Dermis microvascular lymphatic vessel endothelial cell (primary cell): ENCODE measurements at regions not wholly inside any gene's neighbourhood (a gene's known extent, or its start where the extent isn't known, plus 50 kb on each side); places are given as distances from the start of the nearest gene placed in this dataset.

Source experiments
- DNase-seq, 2 donors: peaks; one replicate each; pipeline versions ENCODE4 v3.0.0 to v3.0.0-alpha.2; 2010; ENCODE audit warnings: low read depth in 2 of 2

DNA sequence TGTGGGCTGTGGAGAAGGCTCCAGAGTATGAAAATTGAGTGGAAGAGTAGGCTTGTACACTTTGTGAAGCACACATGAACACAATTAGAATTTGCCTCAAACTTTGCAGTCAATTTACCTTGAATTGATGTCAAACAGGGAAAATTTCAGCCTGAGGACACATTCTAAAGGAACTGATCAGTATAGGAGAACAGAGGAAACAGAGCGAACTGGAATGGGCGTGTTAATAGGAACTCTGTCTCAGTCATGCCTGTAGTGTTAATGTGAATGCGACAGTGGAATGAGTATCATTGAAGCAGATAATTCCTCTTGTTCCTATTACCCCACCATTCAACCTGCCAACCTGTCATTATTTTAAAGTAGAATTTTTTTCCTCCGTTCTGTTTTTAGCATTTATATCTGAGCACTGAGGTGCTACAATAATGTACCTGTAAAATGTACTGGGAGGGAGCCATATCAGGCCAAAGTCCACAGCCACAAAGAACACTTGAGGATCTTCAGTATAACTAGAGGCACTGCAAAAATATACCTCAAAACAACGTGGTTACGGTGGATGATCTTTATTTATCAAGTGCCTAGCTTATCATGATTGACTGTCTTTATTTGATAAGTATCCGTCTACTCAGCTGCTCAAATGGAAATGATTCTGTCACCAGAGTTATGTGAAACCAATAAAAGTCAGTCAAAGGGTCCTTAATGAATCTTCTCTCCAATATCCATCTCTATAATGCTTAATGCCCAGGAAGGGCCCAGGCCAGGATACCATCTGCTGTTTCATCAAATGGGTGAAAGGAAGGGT lies 125.3 kb upstream of the STMND1 start:
- DNase-seq: no peak

DNA sequence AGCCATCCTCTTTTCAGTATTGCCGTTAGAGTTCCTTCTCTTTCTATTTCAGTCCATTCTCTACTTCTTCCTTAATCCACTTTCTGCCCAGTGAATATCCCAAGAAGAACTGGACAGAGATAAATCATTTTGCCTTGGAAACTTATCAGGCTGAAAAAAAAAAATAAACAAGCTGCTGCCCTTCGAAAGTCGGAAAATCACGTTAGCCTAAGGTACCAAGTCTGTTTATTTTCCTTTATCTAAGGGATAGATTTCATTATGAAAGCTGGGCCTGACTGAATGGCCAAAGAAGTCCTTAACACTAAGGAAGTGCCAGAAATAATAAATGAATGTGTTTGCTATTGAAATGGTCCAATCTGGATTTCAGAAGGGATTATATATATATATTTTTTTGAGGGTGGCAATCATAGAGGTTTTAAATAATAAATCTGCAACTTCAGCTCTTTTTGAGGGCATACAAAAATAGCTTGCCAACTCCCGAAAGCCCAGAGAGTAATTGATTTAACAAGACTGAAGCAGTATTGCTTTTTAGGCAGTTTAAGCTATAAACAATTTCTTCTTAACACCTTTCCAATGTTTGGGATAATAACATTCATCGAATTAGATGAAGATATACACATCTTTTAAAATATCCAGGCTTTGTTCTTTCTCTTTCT lies 127.0 kb upstream of the STMND1 start:
- no peak for DNase-seq

DNA sequence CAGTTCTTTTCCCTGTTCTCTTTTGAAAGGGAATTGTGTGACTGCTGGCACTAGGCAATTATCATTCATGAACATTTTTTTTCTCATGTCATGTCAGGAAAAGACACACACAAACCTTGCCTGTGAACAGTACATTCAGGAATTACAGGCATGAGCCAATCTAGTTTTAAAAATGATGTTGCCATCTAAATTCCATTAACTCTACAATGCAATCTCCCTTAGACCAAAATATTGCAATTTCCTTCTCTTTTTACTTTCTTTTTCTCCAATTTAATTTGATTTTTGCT lies 127.5 kb upstream of the STMND1 start:
- no peak for DNase-seq

DNA sequence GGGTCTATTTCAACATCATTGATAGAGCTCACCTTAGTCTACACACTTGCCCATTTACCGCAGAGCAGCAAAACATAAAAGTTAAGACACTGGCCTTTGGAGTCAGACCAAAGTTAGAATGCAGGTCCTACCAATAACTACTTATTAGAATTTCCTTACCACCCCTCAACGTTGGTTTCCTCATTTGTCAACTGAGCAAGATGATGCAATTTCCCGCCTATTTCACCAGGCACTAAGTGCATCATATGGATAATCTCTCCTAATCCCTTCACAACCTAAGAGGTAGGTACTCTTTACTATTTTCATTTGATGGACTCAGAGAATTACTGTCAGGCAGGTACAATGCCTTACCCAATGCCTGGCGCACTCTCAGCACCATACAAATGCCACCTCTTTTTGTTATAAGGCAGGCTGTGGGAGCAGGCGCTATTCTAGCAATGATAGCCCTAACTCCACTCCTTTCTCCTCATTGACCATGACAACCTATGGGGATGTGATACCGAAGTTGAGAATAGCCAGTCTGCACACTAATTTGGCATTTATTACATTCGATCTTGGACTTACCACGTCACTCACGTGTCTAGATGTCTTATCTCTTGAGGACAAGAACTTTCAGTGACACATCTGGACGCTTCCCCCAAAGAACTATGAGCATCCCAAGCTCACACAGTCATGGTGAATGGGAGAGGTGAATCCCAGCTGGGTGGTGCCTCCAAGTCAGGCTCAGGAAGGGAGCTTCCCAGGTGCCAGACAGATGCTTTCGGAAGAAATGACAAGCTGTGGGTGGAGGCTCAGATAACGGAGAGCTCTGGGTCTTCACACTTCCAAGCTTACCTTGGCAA lies 128.1 kb upstream of the STMND1 start:
- DNase-seq: no peak

DNA sequence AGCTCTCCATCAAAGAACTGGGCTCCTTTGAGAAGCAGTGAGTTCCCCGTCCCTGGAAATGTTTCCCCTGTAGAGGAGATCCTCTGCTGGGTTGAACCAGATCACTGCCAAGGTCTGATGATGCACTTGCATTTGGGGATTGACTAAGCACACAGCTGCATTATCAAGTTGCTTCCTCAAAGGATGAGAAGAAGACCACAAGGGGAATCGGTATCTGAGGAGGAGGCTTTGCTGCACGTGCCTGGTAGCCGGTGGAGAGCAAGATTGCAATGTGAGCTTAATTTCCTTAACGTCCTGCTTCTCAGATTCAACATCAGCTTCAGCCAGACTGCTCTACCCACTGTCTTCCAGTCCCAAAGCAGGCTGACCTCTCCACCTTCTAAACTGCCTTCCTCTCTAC lies 128.8 kb upstream of the STMND1 start:
- no peak for DNase-seq

DNA sequence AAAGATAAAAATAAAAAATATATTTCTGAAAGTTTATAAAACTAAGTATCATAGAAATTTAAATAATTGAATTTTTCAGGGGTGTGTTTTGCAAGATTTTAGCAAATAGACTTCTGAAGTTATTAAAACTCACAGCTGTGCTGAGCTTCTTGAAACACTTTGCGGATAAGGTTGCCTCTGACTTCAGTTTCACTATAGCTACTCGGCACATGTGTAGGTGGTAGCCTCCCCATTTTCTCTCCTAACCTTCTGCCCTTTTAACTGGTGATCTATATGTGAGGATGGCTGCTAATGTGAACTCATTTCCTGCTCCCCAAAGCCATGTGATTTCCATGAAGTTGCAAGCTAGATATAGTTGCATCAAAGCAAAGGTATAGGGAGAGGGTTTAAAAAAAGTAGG lies 129.3 kb upstream of the STMND1 start:
- DNase-seq: no peak

DNA sequence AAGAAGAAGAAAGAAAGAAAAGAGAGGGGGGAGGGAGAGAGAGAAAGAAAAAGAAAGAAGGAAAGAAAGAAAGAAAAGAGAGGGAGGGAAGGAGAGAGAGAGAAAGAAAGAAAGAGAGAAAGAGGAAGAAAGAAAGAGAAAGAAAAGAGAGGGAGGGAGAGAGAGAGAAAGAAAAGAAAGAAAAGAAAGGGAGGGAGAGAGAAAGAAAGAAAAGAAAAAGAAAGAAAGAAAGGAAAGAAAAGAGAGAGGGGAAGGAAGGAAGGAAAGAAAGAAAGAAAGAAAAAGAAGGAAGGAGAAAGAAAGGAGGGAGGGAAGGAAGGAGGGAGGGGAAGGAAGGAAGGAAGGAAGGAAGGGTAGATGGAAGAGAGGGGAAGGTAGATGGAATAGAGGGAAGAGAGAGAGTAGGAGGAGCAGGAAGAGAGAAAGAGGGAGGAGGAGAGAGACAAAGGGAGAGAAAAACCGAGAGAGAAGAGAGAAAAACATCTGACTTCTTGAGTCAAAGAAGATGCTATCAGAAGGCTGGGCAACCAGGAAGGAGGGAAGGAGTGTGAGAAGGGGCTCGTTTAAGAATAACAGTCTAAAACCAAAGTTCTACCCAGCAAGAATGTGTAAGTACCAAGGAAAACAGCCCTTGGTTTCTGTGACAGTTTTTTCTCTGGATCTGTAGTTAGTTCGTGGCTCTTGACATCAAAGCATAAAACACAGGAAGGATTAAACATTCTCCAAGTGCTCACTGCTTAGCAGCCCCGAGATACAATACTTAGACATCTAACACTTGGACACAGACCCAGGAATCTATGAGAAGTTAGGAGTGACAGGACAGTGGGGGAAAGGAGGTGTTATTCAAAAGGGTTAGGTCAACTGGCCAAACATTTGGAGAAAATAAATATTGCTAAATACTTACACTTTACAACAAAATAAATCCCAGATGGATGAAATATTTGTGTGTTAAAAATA lies 131.9 kb upstream of the STMND1 start:
- no peak for DNase-seq

DNA sequence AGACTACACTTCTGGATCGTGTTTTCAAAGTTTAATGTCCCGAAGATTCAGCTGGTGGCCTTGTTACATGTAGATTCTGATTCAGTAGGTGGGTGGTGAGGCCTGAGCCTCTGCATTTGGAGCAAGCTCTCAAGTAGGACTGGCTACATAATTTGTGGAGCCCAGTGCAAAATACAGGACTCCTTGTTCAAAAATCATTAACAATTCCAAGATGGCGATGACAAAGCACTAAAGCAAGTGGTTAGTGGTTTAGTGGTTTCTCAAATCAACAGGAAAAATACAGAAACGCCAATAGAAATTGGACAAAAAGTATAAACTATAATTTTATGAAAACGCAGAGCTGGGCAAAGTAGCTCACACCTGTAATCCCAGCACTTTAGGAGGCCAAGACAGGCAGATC lies 133.7 kb upstream of the STMND1 start:
- no peak for DNase-seq

DNA sequence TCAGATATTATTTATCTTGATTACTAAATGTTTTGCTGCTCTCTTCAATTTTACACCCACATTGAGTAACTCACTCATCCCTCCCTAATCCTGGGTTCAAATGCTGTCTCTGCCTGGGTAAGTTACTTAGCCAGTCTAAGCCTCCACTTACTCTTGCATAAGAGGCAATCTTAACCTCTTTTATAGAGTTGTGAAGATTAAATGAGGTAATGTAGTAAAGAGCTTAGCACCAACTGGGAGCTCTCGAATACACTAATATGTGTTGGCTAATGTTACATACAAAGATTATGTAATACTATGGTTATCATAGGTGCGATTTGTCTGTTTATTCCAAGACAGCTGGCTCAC lies 134.4 kb upstream of the STMND1 start:
- no peak for DNase-seq

DNA sequence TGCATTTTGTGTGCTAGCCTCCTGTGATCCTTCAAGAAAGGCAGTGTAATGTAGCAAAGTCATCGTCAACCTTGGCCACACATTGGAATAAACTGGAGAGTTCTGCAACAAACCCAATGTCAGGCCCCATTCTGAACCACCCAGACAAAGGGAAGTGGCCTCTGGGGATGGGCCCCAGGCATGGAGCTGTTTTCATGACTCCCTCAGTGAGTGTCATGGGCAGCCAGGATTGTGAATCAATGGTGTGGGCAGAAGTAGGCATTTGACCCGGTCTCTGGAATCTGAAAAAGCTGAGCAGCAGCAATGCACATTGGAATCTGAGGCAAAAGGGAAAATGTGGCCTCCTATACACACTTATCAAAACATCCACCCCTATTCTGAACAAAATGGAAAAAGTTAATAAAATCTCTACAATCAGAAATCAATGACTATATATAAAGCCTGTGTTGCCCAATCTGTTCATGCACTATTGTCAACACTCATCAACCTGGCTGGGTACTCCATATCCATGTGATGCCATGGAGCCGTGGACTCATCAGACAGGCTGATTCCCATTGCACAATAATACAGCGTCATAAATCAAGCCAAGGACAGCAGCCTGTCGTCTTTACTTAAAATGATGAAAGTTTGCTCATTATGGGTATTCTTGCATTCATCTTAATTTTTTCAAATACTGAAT lies 134.9 kb upstream of the STMND1 start:
- DNase-seq: no peak

DNA sequence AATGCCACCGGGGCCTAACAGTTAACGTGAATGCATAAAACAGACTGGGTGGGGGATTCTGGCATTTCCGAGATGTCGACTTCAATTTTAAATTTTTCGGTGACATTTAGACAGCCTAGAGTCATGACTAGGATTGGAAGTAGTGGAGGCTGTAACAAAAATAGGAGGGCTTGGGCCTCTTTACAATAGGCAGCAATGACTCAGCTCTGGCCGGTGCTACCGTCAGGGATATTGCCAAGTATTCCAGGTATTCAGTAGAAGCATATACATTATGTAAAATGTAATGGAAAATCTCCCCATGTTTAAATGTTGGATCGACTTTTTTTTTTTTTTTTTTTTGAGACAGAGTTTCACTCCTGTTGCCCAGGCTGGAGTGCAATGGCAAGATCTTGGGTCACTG lies 136.2 kb upstream of the STMND1 start:
- DNase-seq: no peak

DNA sequence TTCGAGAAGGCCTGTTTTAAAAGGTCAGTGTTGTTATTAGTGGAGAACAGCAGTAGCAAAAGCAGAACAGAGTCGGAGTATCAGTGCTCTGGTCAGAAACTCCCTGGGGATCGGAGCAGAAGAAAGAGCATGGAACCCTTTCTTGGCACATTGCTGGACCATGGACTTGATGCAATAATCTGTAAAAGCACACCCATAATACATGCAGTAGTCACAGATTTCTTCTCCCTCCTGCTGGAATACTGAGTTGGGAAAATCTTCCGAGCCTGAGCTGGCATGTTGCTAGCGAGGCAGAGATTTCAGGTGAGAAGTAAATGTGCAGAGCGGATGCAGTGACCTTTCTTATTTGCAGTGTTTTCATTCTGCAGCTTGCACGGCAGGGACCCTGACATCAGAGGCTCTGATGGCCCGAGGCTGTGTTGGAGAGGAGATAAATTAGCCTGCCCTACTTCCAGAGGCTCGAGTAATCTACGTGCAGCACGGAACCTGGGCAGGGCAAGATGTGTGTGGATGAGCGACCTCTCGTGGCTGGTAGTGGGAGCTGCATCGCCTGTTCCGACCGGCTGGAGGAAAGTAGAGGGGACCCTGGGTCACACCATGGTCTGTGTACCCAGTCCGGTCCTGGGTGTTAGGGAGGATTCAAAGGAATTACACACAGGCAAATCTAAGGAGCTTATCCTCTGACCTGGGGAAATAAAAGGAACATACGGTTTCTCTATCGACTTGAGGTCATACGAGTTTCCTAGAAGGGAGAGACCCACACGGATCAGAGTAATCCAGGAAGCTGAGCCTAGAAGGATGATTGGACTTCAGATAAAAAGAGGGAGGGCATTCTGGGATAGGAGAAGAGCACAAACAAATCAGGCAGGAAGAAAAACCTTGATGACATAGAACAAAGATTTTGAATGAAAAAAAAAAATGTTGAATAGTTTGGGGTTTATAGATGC lies 137.0 kb upstream of the STMND1 start:
- peak; percentile 16 to 67 for DNase-seq

DNA sequence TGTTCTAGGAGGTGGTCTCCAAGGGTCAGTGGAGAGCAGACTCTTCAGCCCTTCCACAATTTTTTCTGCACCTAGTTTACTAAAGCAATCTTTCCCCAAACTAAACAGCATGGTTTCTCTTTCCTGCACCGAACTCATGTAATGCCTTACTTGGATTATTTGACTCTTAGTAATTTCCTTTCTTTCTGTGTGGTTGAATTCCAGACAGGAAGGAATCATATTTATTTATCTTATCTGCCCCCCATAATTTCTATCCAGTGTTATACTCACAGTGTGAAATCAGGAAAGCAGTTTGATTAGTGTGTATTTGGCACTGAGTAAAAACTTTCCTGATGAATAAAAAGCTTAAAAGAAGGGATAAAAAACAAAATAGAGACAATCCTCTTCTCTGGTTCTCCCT lies 140.3 kb upstream of the STMND1 start:
- DNase-seq: peak in 1 of 2 donors; percentile 7

DNA sequence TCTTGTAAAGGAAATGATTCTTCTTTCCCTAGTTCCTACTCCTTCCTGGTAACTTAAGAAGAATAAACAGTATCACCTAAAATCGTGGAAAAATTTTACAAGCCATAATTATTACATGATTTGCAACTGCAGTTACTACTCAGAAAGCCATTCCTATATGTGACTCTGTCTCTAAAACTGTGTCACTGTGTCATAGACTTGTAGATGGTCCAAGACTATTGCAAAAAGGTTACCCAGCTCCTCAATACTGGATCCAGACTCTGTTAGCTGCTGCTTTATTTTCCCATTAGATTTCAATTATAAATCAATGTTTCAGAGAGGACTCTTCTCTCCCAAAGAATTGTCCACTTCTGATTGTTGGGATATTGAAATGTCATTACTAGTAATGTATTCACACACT lies 142.1 kb upstream of the STMND1 start:
- DNase-seq: peak in 1 of 2 donors; percentile 20

DNA sequence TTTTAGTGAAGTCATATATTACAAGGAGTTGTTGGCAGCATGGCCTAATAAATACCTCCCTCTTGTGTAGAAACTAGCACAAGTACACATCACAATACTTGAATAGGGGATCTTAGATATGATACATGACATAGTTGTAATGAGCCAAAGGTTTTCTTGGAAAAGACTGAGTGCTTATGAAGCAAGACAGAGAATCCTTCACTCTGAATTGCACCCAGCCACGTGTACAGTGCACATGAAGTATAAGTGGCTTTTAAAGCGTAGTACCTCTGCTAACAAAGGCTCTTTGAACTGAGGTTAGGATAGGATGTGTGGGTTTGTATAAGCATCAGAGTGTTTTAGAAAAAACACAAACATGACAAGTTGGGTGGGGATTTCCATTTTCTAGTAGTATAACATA lies 145.5 kb upstream of the STMND1 start:
- DNase-seq: no peak

DNA sequence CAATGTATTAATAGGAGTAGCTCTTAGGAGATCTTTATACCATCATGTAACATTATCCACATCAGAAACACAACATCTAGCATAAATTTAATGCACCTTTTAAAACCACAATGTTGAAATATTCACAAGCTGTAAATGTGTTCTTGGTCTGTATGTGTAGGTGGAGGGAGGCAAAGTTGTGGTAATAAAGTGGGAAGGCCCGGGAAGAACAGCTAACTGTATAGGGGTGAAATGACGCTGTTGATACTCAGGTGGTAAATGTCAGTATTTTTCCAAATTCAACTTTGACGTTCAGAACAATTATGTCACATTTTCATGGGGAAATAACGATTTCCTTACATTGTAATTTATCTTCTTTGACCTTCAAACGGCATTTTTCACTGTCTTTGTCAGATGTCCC lies 146.0 kb upstream of the STMND1 start:
- DNase-seq: no peak

DNA sequence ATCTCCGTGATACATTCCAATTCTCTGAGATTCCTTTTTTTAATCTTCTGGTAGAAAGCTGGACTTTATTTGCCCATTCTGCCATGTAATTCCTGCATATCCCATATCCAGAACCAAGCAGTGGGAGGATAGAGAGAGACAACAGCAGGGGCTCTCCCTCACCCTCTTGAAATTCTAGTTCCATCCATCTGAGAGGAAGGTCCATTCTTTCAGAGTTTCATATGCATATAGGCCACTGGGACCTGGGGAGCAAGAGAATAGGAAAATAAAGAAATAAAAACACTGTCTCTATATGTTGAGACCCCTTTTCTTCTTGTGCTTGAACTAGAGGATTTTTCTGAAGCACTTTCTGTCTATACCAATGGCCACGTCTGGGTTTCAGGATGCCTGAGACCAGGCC lies 147.9 kb upstream of the STMND1 start:
- DNase-seq: no peak

DNA sequence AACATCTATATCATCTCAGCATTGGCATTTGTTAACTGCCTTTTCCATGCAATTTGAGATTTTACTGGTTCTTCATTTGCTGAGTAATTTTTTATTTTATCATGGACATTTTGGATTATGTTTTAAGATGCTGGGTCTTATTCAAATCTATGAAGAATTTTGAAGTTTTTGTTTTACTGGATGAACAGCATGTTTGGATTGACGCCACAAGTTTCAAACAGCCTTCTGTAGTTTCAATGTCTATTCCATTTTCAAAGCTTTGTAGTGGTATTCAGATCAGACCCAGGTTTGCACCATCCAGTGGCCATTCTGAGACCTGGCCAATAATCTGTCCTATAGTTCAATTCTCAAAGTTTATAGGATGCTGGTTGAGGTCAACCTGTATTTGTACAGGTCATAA lies 148.4 kb upstream of the STMND1 start:
- no peak for DNase-seq

DNA sequence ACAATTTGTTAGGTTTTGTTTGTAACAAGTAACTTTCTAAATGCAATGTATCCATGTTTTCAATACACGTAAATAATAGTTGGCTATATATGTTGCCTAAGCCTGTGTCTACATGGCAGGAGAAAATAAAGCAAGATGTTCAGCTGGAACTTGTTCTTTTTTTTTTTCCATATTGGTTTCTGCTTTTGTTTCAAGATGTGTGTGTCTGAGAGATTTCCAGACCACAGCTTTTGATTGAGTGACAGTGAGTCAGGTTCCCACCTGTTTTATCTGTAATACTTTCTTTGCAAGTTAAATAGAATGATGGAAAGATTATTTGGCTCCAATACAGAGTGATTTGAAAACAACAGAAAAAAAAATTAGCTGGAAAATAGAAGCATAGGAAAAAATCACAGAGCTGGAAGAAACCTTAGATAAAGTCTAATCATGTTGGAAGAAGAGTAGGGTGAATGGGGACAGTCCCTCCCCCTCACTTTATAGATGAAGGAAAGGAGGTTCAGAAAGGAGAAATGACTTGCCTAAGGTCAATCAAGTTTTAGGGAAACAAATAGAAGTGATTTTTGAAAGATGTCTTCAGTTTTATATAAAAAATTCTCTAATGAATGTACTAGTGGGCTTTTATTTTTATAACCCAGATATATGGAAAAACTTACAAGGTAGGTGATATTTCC lies 150.9 kb upstream of the STMND1 start:
- no peak for DNase-seq
